ENCODE measurements at regions not wholly inside any gene's neighbourhood (a gene's known extent, or its start where the extent isn't known, plus 50 kb on each side); places are given as distances from the start of the nearest gene placed in this dataset.

DNA sequence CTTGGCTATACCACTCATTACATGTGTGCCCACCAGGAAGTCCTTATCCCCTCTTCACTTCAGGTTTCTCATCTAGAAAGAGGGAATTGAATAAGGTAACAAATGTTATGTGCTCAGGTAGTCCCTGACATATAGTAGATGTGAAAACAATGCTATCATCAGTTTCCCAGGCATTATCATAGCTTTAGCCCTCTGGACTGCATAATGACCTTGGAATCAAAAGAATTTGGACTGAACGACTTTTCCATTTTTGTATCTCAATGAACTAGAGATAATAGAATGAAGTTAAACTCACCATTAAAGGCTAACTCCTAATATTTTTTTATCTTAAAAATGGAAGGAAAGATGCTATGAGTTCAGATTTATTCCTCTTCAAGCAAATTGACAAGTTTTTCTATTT, 304.1 kb upstream of the USP24 start:
- TF ChIP-seq, protein P1, sequence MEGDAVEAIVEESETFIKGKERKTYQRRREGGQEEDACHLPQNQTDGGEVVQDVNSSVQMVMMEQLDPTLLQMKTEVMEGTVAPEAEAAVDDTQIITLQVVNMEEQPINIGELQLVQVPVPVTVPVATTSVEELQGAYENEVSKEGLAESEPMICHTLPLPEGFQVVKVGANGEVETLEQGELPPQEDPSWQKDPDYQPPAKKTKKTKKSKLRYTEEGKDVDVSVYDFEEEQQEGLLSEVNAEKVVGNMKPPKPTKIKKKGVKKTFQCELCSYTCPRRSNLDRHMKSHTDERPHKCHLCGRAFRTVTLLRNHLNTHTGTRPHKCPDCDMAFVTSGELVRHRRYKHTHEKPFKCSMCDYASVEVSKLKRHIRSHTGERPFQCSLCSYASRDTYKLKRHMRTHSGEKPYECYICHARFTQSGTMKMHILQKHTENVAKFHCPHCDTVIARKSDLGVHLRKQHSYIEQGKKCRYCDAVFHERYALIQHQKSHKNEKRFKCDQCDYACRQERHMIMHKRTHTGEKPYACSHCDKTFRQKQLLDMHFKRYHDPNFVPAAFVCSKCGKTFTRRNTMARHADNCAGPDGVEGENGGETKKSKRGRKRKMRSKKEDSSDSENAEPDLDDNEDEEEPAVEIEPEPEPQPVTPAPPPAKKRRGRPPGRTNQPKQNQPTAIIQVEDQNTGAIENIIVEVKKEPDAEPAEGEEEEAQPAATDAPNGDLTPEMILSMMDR (IDR thresholded peaks at IDR 0.05 in 8 of 11, conservative IDR thresholded peaks at IDR 0.05 in 3 of 11): no peak
- TF ChIP-seq POLR2A (IDR thresholded peaks at IDR 0.05): no peak
- no peak for TF ChIP-seq POLR2AphosphoS5 (IDR thresholded peaks at IDR 0.05)
